Adrenal gland (tissue), 9 donors: ENCODE measurements at regions not wholly inside any gene's neighbourhood (a gene's known extent, or its start where the extent isn't known, plus 50 kb on each side); places are given as distances from the start of the nearest gene placed in this dataset.
"Not testable (repeated sequence)": the region's sequence is repeated elsewhere in the genome, so short reads cannot be mapped to it uniquely, and the experiment has no call there.

ENCODE experiments used
- DNase-seq, 7 donors: peaks; one replicate each; pipeline ENCODE4 v3.0.0-alpha.2; 2019 to 2020
- H3K27ac ChIP-seq, 5 donors: fragments of 200-600 bp; sonication (generic) in 4 of 5; 1 replicate in 3 of 5; 2 replicates in 2 of 5; pipeline versions ENCODE4 v1.5.1 to v1.8.0; 2016 to 2020; ENCODE audit warnings: mild to moderate bottlenecking in 1 of 5
- H3K27me3 ChIP-seq: fragments of 200-600 bp; 2 replicates; pipeline ENCODE4 v1.8.0; 2021
- H3K36me3 ChIP-seq, 2 donors: fragments of 200-600 bp; replicated peaks in 1 of 2; 1 replicate in 1 of 2; 2 replicates in 1 of 2; pipeline versions ENCODE4 v1.5.1 to v1.8.0; 2018 to 2022
- H3K4me1 ChIP-seq, 2 donors: fragments of 200-600 bp; replicated peaks in 1 of 2; 1 replicate in 1 of 2; 2 replicates in 1 of 2; pipeline versions ENCODE4 v1.5.1 to v1.8.0; 2018 to 2021
- H3K4me3 ChIP-seq, 4 donors: fragments of 200-600 bp; sonication (generic) in 3 of 4; one replicate each; pipeline ENCODE4 v1.5.1; 2016 to 2018
- H3K9me3 ChIP-seq, 3 donors: fragments of 200-600 bp; sonication (generic) in 1 of 3; replicated peaks in 1 of 3; 1 replicate in 2 of 3; 2 replicates in 1 of 3; pipeline versions ENCODE4 v1.5.1 to v1.8.0; 2016 to 2021
- CTCF ChIP-seq, 6 experiments: fragments of 450-650 bp in 4 of 6; fragments of 200-600 bp in 2 of 6; sonication (generic) in 1 of 6; IDR thresholded peaks; 1 replicate in 5 of 6; 2 replicates in 1 of 6; pipeline versions ENCODE4 v1.5.1 to v1.8.0; 2016 to 2021; ENCODE audit warnings: antibody characterized with exemption in 6 of 6, mild to moderate bottlenecking in 2 of 6, moderate library complexity in 1 of 6
- POLR2A ChIP-seq, 2 donors: fragments of 450-650 bp; IDR thresholded peaks; one replicate each; pipeline ENCODE4 v1.6.1; 2017; ENCODE audit warnings: antibody characterized with exemption in 2 of 2, mild to moderate bottlenecking in 2 of 2, moderate library complexity in 1 of 2
- WGBS, 4 donors: extraction: QIAGEN DNeasy Blood & Tissue Kit in 2 of 4; methylation state at CpG; one replicate each; pipeline versions ENCODE4 v1.1.5 to v1.1.7; 2013 to 2017; 5-methylcytosine and 5-hydroxymethylcytosine counted together
- intact Hi-C, 2 donors: fragments of 100-400 bp; cut with DNase I; formaldehyde crosslinking; loops; one replicate each; pipeline versions ENCODE4 v1.14.1 to v1.15.0; 2022 to 2023
- donor health status: healthy with polysubstance abuse.
- donor health status: Bipolar disorder and iron deficiency.
- donor health status: DM: yes; HTN: yes; CAD: no.
- donor health status: DM: no; HTN: no; CAD: no.
- donor health status: DM: no; HTN: no; CAD: no.

DNA sequence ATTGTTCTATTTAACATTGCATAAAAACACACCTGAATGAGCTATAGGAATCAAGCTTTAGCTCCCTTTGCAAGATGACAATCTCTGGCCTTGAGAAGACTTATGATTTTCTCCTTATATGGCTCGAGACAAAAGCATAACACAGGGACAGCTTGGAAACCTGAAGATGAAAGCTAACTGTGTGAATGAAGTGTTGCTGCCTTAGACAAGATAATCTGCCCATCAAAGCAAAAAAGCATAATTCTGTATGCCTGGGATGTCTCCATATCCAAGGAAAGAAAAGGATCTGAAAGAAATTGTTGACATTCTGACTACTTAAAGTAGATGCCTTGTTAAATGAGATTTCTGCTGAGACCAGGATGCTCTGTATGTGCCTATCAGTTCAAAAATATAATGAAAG, 526.7 kb upstream of the TOM1L1 start:
- peaks cover 0 to 1% (median 0%) of the 10 kb centered on the region in 3 donors for H3K9me3 ChIP-seq
- H3K27me3 ChIP-seq = no peaks in the 10 kb centered on the region
- H3K4me3 ChIP-seq = no peak overlapping the region
- no peaks in the 10 kb centered on the region for H3K4me1 ChIP-seq
- no peak for DNase-seq
- no peak overlapping the region for H3K27ac ChIP-seq
- intact Hi-C loops = no loop called here
- H3K36me3 ChIP-seq = no peaks in the 10 kb centered on the region
- WGBS, 4 donors = 3 to 22% (median 12%) methylated on average over 1 of the region's 1 CpG
- TF ChIP-seq CTCF (IDR thresholded peaks at IDR 0.05) (no peak), POLR2A (IDR thresholded peaks at IDR 0.05) (no peak)

GRCh38 chr17:54376409-54376808, 524.2 kb upstream of the TOM1L1 start:
- DNase-seq, H3K4me1 ChIP-seq, H3K36me3 ChIP-seq, H3K4me3 ChIP-seq, H3K27me3 ChIP-seq, H3K9me3 ChIP-seq, H3K27ac ChIP-seq, intact Hi-C loops: not testable (repeated sequence)
- 87 to 93% (median 91%) methylated on average over 6 of the region's 6 CpGs for whole genome bisulfite sequencing, 4 donors

GRCh38 chr17:54381482-54381881, 519.2 kb upstream of the TOM1L1 start:
- 82 to 92% (median 84%) methylated on average over 3 of the region's 3 CpGs for WGBS, 4 donors
- H3K9me3 ChIP-seq = no peaks in the 10 kb centered on the region
- H3K4me1 ChIP-seq = no peaks in the 10 kb centered on the region
- DNase-seq = no peak
- H3K27ac ChIP-seq = no peak overlapping the region
- TF ChIP-seq CTCF (IDR thresholded peaks at IDR 0.05) (no peak), POLR2A (IDR thresholded peaks at IDR 0.05) (no peak)
- no peaks in the 10 kb centered on the region for H3K27me3 ChIP-seq
- no peaks in the 10 kb centered on the region for H3K36me3 ChIP-seq
- H3K4me3 ChIP-seq = no peak overlapping the region
- intact Hi-C loops = no loop called here

DNA sequence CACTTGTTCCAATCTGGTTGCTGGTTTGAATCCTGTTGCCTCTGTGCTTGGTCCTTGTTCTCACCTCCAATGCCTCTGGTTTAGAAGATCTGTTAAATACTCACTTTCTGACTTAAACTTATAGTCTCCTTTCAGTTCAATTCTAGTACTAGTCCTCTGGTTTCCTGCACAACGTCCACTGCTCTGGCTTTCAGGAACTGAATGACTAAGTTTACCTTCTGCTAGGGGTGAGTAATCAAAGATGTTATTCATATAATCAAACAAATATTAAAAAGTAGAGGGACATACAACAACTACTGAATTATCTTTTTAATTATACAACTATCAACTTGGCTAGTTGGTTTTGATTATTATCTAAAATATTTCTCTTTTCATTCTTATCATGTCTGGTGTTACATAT, 496.4 kb upstream of the TOM1L1 start:
- Histone ChIP-seq H3K9me3 (no peaks in the 10 kb centered on the region), H3K27me3 (no peaks in the 10 kb centered on the region), H3K27ac (no peak overlapping the region), H3K4me3 (no peak overlapping the region), H3K36me3 (no peaks in the 10 kb centered on the region), H3K4me1 (no peaks in the 10 kb centered on the region)
- intact Hi-C loops = no loop called here
- TF ChIP-seq POLR2A (IDR thresholded peaks at IDR 0.05) = no peak
- no peak for TF ChIP-seq CTCF (IDR thresholded peaks at IDR 0.05)
- WGBS, 4 donors = 48 to 62% (median 53%) methylated on average over 1 of the region's 1 CpG
- no peak for DNase-seq

- H3K27me3 ChIP-seq = no peaks in the 10 kb centered on the region
- TF ChIP-seq POLR2A (IDR thresholded peaks at IDR 0.05) (no peak), CTCF (IDR thresholded peaks at IDR 0.05) (no peak)
- H3K27ac ChIP-seq = no peak overlapping the region
- no peaks in the 10 kb centered on the region for H3K9me3 ChIP-seq
- H3K4me3 ChIP-seq = no peak overlapping the region
- no peaks in the 10 kb centered on the region for H3K4me1 ChIP-seq
- 73 to 86% (median 82%) methylated on average over 2 of the region's 2 CpGs for WGBS, 4 donors
- no peak for DNase-seq
- intact Hi-C loops = no loop called here
- no peaks in the 10 kb centered on the region for H3K36me3 ChIP-seq
Observed at GRCh38 chr17:54405826-54406225, 494.8 kb upstream of the TOM1L1 start.
